Thyroid gland (tissue), 4 donors: ENCODE measurements at regions not wholly inside any gene's neighbourhood (a gene's known extent, or its start where the extent isn't known, plus 50 kb on each side); places are given as distances from the start of the nearest gene placed in this dataset.

Experiments
- DNase-seq, 2 donors: peaks; one replicate each; pipeline ENCODE4 v3.0.0-alpha.2; 2019
- H3K27ac ChIP-seq, 3 donors: fragments of 200-600 bp; sonication (generic); 1 replicate in 2 of 3; 2 replicates in 1 of 3; pipeline ENCODE4 v1.5.1; 2016 to 2019; ENCODE audit warnings: mild to moderate bottlenecking in 1 of 3, moderate library complexity in 1 of 3
- H3K27me3 ChIP-seq: fragments of 200-600 bp; sonication (generic); one replicate; pipeline ENCODE4 v1.5.1; 2019
- H3K36me3 ChIP-seq, 2 donors: fragments of 200-600 bp; sonication (generic); one replicate each; pipeline ENCODE4 v1.5.1; 2016 to 2019
- H3K4me1 ChIP-seq, 2 donors: fragments of 200-600 bp; sonication (generic); one replicate each; pipeline ENCODE4 v1.5.1; 2017 to 2019
- H3K4me3 ChIP-seq, 3 donors: fragments of 200-600 bp; sonication (generic); replicated peaks in 1 of 3; 1 replicate in 2 of 3; 2 replicates in 1 of 3; pipeline ENCODE4 v1.5.1; 2016; ENCODE audit warnings: mild to moderate bottlenecking in 1 of 3
- H3K9me3 ChIP-seq: fragments of 200-600 bp; sonication (generic); one replicate; pipeline ENCODE4 v1.5.1; 2017
- CTCF ChIP-seq, 6 experiments: fragments of 200-600 bp in 3 of 6; fragments of 450-650 bp in 3 of 6; sonication (generic) in 3 of 6; IDR thresholded peaks; one replicate each; pipeline ENCODE4 v1.5.1; 2016 to 2019; ENCODE audit warnings: antibody characterized with exemption in 6 of 6, mild to moderate bottlenecking in 2 of 6, inconsistent platforms in 1 of 6, moderate library complexity in 1 of 6
- POLR2A ChIP-seq, 2 donors: fragments of 450-650 bp; IDR thresholded peaks; one replicate each; pipeline ENCODE4 v1.6.1; 2017; ENCODE audit warnings: antibody characterized with exemption in 2 of 2, mild to moderate bottlenecking in 2 of 2, moderate library complexity in 1 of 2
- WGBS, 2 donors: methylation state at CpG; one replicate each; pipeline ENCODE4 v1.1.5; 2017; 5-methylcytosine and 5-hydroxymethylcytosine counted together
- intact Hi-C: fragments of 100-400 bp; cut with DNase I; formaldehyde crosslinking; loops from one replicate; pipeline ENCODE4 v1.15.1; 2023

- H3K27me3 ChIP-seq = no peaks in the 10 kb centered on the region
- H3K4me1 ChIP-seq = no peaks in the 10 kb centered on the region
- no peaks in the 10 kb centered on the region for H3K36me3 ChIP-seq
- H3K9me3 ChIP-seq = no peaks in the 10 kb centered on the region
- H3K4me3 ChIP-seq = no peak overlapping the region
- WGBS, 2 donors = 84 to 86% methylated on average over 8 to 9 of the region's 9 CpGs
- TF ChIP-seq CTCF (IDR thresholded peaks at IDR 0.05) = no peak
- no peak overlapping the region for H3K27ac ChIP-seq
- DNase-seq = no peak
- intact Hi-C loops = no loop called here
Measured at GRCh38 chr3:127469760-127470159, 120.8 kb downstream of the TPRA1 start.

DNA sequence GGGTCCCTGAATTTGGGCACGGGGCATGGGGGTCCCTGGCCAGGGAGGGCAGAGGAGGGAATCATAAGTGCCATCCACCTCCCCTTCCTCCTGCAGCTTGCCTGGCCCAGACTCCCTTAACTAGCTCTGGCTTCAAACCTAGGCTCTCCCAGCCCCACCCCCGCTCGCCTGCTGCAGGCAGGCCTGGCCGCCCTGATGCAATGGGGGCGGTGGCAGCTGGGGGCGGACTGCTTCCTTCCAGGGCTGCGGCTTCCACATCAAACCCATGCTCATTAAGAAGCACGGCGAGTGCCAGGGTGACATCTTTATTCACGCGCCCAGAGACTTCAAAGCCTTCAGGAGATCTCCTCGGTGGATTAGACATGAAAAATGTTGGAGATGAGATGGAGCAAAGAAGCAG, 123.1 kb downstream of the TPRA1 start:
- intact Hi-C loops = no loop called here
- DNase-seq = no peak
- no peak for TF ChIP-seq CTCF (IDR thresholded peaks at IDR 0.05)
- TF ChIP-seq POLR2A (IDR thresholded peaks at IDR 0.05) = no peak
- H3K9me3 ChIP-seq = no peaks in the 10 kb centered on the region
- H3K4me1 ChIP-seq = no peaks in the 10 kb centered on the region
- no peaks in the 10 kb centered on the region for H3K36me3 ChIP-seq
- no peaks in the 10 kb centered on the region for H3K27me3 ChIP-seq
- no peak overlapping the region for H3K27ac ChIP-seq
- H3K4me3 ChIP-seq = no peak overlapping the region
- 72 to 74% methylated on average over 9 to 12 of the region's 12 CpGs for WGBS, 2 donors

GRCh38 chr3:127464642-127465041, 125.9 kb downstream of the TPRA1 start:
- Histone ChIP-seq H3K27me3 (no peaks in the 10 kb centered on the region), H3K9me3 (no peaks in the 10 kb centered on the region), H3K27ac (no peak overlapping the region), H3K4me3 (no peak overlapping the region), H3K4me1 (no peaks in the 10 kb centered on the region), H3K36me3 (no peaks in the 10 kb centered on the region)
- WGBS, 2 donors = 72 to 74% methylated on average over 7 of the region's 7 CpGs
- intact Hi-C loops = no loop called here
- TF ChIP-seq CTCF (IDR thresholded peaks at IDR 0.05) (no peak), POLR2A (IDR thresholded peaks at IDR 0.05) (no peak)
- no peak for DNase-seq

DNA sequence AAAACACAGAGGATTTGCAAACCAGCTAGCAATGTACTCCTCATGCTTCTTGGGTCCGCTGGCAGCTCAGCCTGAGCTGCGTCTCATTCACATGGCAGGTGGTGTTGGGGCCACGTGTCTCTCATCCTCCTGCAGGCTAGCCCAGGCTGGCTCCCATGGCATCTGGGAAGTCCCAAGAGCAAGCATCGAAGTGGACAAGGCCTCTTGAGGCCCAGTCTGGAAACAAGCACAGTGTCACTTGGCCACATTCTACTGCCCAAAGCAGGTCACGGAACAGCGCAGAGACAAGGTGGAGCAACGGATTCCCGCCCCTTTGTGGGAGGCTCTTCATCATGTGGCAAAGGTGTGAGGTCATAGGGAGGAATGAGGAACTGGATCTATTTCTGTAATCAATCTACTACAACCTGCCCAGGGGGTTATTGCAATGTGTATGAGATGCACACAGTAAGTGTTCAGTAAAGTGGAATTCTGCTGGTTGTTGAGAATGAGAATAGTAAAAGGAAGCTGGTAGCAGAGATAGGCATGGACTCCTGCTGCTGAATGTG, 128.3 kb downstream of the TPRA1 start:
- DNase-seq = no peak
- no peaks in the 10 kb centered on the region for H3K9me3 ChIP-seq
- H3K27me3 ChIP-seq = peaks cover 12% of the 10 kb centered on the region
- no peak overlapping the region for H3K27ac ChIP-seq
- WGBS, 2 donors = 68 to 70% methylated on average over 8 of the region's 8 CpGs
- H3K36me3 ChIP-seq = no peaks in the 10 kb centered on the region
- H3K4me3 ChIP-seq = no peak overlapping the region
- no peak for TF ChIP-seq CTCF (IDR thresholded peaks at IDR 0.05)
- TF ChIP-seq POLR2A (IDR thresholded peaks at IDR 0.05) = no peak
- intact Hi-C loops = no loop called here
- H3K4me1 ChIP-seq = peaks cover 0 to under 1% of the 10 kb centered on the region in 2 donors

DNA sequence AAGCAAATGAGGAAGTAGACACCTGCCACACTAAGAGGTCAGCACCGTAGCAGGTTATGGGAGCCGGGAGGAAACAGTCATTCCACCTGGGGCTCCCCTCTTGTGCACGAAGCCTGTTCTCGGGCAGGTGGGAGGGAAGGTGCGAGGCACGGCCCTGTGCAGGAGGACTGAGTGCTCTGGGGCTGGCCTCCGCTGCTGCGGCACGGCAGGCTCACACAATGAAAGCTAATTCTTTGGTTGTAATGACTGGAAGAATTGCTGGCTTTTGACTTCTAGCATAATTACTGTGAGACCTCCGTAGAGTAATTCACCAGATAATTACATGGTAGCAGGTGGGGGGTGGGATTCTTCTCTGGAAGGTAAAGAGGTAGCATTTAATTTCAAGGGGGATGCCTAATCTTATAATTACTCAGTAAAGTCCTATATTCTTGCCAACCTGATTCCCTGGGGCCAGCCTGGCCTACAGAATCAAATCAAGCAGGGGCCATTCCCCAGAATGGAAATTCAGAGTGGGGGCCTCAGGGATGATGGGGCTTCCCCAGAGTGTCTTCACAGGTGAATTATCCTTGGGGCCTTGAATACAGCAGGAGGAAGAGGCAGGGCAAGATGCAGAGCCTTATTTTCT, 129.1 kb downstream of the TPRA1 start:
- WGBS, 2 donors = 81 to 84% methylated on average over 6 to 10 of the region's 10 CpGs
- intact Hi-C loops = no loop called here
- Histone ChIP-seq H3K4me1 (peaks cover 3 to 8% of the 10 kb centered on the region in 2 donors), H3K27me3 (peaks cover 17% of the 10 kb centered on the region), H3K9me3 (no peaks in the 10 kb centered on the region), H3K4me3 (no peak overlapping the region), H3K36me3 (no peaks in the 10 kb centered on the region), H3K27ac (no peak overlapping the region)
- TF ChIP-seq POLR2A (IDR thresholded peaks at IDR 0.05) (no peak), CTCF (IDR thresholded peaks at IDR 0.05) (no peak)
- no peak for DNase-seq
